Muscle of leg (tissue), 3 donors: ENCODE measurements at regions not wholly inside any gene's neighbourhood (a gene's known extent, or its start where the extent isn't known, plus 50 kb on each side); places are given as distances from the start of the nearest gene placed in this dataset.
A peak's percentile ranks its signal among the peaks of the same experiment; 100 is the strongest.

ENCODE experiments used
- DNase-seq: peaks from one replicate; pipeline ENCODE4 v3.0.0; 2013
- H3K27ac ChIP-seq: one replicate; pipeline ENCODE4 v1.5.1; 2013; ENCODE audit warnings: mild to moderate bottlenecking, low read length, control low read depth
- H3K27me3 ChIP-seq: one replicate; pipeline ENCODE4 v1.6.1; 2013; ENCODE audit warnings: low read length; ENCODE audit not compliant: control insufficient read depth, insufficient read depth
- H3K36me3 ChIP-seq: one replicate; pipeline ENCODE4 v1.6.1; 2013; ENCODE audit warnings: low read length; ENCODE audit not compliant: control insufficient read depth, insufficient read depth
- H3K4me1 ChIP-seq: one replicate; pipeline ENCODE4 v1.6.1; 2013; ENCODE audit warnings: low read length; ENCODE audit not compliant: control insufficient read depth, insufficient read depth
- H3K4me3 ChIP-seq: one replicate; pipeline ENCODE4 v1.5.1; 2013; ENCODE audit warnings: low read length, control low read depth
- H3K9me3 ChIP-seq: replicated peaks from 2 replicates; pipeline ENCODE4 v1.6.1; 2013; ENCODE audit warnings: low read depth, low read length; ENCODE audit not compliant: control insufficient read depth
- WGBS: methylation state at CpG from one replicate; pipeline ENCODE4 v1.1.5; 2013; ENCODE audit warnings: missing lambda C conversion rate; ENCODE audit not compliant: insufficient coverage; 5-methylcytosine and 5-hydroxymethylcytosine counted together

DNA sequence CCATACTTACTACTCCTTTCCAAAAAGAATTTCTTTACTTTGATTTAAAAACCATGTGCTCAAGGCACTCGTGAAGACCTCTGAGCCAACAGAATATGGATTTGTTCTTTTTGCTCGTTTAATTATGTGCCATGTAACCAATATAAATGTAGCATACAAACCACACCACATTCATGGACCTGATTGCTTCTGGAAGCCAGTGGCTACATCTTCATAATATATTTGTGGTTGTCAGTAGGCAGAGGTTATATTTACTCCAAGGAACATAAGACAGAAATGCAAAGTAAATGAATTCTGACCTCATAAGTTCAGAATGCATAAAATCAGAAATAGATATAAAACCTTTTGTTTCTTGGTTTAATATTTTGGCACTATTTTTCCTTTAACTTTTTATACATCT is 373.0 kb downstream of the HDGFL1 start:
- H3K4me1 ChIP-seq = no peaks in the 10 kb centered on the region
- peak; percentile 72 for DNase-seq
- H3K27me3 ChIP-seq = no peaks in the 10 kb centered on the region
- no peaks in the 10 kb centered on the region for H3K9me3 ChIP-seq
- no CpG with 5 or more reads among the region's 2 CpGs for WGBS
- H3K36me3 ChIP-seq = no peaks in the 10 kb centered on the region
- H3K4me3 ChIP-seq = no peak overlapping the region
- no peak overlapping the region for H3K27ac ChIP-seq

DNA sequence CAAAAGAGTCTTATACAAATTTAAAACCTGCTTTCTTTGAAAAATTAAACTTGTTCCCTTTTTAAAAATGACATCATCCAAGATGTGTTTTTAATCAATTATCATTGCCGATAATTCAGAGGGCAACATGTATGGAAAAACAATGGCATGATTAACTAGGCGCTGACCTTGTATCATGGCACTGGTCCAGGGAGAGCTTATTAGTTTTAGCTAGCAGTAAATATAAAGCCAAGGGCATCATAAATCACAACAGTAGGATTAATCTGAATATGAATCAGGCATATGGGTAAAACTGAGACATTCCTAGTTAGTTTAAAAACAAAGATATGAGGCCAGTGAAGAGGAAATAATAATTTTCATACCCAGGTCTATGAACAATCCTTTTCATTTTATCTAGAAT is 374.0 kb downstream of the HDGFL1 start:
- Histone ChIP-seq H3K27me3 (no peaks in the 10 kb centered on the region), H3K4me3 (no peak overlapping the region), H3K27ac (no peak overlapping the region), H3K36me3 (no peaks in the 10 kb centered on the region), H3K9me3 (no peaks in the 10 kb centered on the region), H3K4me1 (no peaks in the 10 kb centered on the region)
- WGBS = no CpG with 5 or more reads among the region's 2 CpGs
- peak; percentile 26 for DNase-seq

DNA sequence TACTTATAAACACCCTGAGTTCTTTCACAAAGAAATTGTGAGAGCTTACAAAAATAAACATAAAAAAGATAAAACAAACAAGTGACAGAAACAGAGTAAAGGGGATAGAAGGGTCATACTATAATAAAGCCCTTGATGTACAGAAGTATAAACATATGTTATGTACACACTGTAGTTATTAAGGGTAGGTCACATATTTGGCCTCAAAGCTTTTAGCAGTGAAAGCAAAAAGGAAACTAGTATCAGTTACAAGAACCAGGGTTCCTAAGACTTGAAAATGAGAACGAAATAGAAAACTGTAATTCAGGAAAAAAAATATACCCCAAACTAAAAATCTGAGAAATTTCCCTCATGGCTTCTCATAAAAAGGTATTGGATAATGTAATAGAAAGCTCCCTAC is 380.6 kb downstream of the HDGFL1 start:
- no peak overlapping the region for H3K27ac ChIP-seq
- no CpG with 5 or more reads among the region's 1 CpG for WGBS

DNA sequence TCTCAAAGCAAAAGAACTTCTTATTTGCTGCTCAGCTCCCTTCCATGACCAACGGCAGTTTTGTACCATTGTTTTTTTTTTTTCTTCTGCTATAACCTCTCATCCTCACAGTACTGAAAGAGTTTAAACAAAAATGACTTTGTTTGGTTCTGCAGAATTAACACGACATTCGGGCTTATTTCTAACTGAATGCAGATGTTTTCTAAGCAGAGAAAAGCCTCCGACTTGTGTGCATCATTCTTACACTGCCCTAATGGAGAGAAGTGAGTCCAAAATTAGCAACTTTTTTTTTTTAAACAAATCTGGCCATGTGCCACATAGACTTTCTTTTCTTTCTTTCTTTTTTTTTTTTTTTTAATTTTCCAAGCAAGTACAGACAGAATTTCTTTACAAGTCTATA is 382.7 kb downstream of the HDGFL1 start:
- Histone ChIP-seq H3K4me3 (no peak overlapping the region), H3K9me3 (no peaks in the 10 kb centered on the region), H3K27ac (no peak overlapping the region), H3K27me3 (no peaks in the 10 kb centered on the region), H3K4me1 (peaks cover 2% of the 10 kb centered on the region), H3K36me3 (no peaks in the 10 kb centered on the region)
- WGBS = no CpG with 5 or more reads among the region's 4 CpGs
- DNase-seq = peak; percentile 45

More for the DNA sequence above, 380.6 kb downstream of the HDGFL1 start:
- Histone ChIP-seq H3K4me1 (no peaks in the 10 kb centered on the region), H3K36me3 (no peaks in the 10 kb centered on the region), H3K27me3 (no peaks in the 10 kb centered on the region), H3K9me3 (no peaks in the 10 kb centered on the region), H3K4me3 (no peak overlapping the region)
- DNase-seq = no peak

DNA sequence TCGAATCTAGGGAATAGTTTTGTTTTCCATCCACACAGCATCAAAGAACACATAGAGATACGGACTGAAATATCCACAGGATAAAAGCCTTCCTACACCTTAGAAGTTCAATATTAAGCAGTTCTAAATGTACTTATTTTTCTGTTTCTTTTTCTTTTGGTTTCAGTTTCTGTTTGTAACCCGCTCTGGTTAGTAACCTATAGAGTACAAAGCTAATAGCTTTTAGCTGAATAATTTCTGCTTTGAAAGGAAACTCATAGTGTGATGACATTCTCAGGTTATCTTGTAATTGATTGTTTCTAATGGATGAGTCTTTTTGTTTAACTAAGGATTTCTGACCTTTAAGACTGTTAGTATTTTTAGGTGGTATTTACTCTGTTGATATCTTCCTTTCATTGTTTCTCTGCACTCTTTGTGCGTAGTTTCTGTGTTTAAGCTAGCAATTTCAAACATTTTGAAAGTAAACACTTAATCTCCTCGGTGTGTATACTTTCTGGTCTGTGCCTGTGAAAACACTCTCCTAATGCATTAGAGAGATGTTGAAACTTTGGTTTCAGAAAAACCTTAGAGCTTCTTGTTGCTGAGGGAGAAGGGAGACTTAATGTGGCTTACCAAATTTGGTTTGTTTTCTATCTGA is 385.5 kb downstream of the HDGFL1 start:
- Histone ChIP-seq H3K9me3 (no peaks in the 10 kb centered on the region), H3K27me3 (no peaks in the 10 kb centered on the region), H3K4me1 (peaks cover 2% of the 10 kb centered on the region), H3K36me3 (no peaks in the 10 kb centered on the region), H3K4me3 (peak overlapping the region; percentile 10), H3K27ac (peak overlapping the region; percentile 58)
- WGBS = no CpG with 5 or more reads among the region's 5 CpGs
- DNase-seq = peak; percentile 21

DNA sequence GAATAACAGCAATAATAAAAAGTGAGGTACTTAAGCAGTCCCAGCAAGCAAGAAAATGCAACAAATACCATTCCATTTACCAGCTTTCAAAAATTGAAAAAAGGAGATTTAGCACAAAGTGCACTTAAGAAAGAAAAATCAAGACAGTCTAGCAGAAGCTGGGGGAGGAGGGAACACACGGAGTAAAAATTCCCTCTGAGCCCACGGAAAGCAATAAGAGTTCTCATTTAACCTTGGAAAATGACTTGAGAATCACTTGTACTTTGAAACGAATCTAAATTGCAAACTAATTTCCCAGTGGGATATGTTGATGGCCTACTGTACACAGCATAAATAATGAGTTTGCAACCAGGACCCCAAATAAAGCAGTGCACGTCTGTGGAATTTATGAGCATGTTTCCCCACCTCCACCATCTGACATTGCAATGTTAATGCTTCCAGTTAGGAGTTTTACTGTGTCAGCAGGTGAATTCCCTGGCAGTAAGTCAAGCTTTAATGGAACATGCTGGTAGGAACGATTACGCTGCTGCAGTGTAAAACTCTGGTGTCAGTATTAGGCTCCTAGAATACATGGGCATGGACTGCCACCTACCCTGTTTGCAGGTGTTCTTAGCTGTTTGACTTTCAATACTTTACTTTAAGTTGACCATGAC is 386.8 kb downstream of the HDGFL1 start:
- no peaks in the 10 kb centered on the region for H3K9me3 ChIP-seq
- no peak overlapping the region for H3K27ac ChIP-seq
- no peak overlapping the region for H3K4me3 ChIP-seq
- H3K4me1 ChIP-seq = peaks cover 2% of the 10 kb centered on the region
- H3K27me3 ChIP-seq = no peaks in the 10 kb centered on the region
- H3K36me3 ChIP-seq = no peaks in the 10 kb centered on the region
- WGBS = no CpG with 5 or more reads among the region's 6 CpGs
- peak; percentile 57 for DNase-seq

DNA sequence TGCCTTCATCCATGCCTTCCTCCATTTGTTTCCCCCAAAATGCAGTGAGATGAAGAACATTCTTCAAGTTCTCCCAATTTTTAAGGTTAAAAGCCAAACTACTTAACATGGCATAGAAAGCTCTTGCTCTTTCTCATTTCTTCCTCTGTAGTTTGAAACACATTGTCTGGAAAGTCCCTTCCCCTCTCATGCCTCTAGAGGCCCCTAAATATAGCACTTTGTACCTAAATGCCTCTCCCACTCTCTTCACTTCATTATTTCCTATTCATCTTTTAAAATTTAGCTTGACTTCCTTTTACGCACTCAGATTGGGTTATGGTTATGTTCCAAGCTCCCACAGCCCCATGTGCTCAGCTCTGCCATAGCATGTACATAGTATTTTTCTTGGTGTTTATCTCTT is 389.3 kb downstream of the HDGFL1 start:
- Histone ChIP-seq H3K4me1 (peaks cover 2% of the 10 kb centered on the region), H3K4me3 (no peak overlapping the region), H3K27ac (no peak overlapping the region), H3K9me3 (no peaks in the 10 kb centered on the region), H3K27me3 (no peaks in the 10 kb centered on the region), H3K36me3 (no peaks in the 10 kb centered on the region)
- DNase-seq = no peak
- WGBS = no CpG with 5 or more reads among the region's 1 CpG

DNA sequence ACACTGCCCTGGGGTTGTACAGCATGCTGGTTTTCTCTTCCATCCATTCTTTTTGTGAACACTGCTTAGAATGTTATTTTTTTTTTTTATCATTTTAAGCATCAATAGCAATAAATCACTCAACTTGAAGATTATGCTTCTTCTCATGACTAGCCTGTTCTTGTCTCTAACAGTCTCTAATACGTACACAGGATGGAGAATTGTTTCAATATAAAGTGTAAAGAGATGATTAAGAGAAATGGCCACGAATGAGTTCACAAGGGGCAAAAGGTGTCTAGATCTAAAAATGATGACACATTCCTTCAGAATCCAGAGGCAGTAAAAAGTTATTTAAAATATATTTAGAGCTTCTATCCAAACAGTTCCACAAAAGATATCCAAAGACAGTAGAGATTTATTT is 390.2 kb downstream of the HDGFL1 start:
- Histone ChIP-seq H3K9me3 (no peaks in the 10 kb centered on the region), H3K4me1 (peaks cover 2% of the 10 kb centered on the region), H3K27me3 (no peaks in the 10 kb centered on the region), H3K4me3 (no peak overlapping the region), H3K27ac (no peak overlapping the region), H3K36me3 (no peaks in the 10 kb centered on the region)
- DNase-seq = no peak
- no CpG with 5 or more reads among the region's 2 CpGs for WGBS

DNA sequence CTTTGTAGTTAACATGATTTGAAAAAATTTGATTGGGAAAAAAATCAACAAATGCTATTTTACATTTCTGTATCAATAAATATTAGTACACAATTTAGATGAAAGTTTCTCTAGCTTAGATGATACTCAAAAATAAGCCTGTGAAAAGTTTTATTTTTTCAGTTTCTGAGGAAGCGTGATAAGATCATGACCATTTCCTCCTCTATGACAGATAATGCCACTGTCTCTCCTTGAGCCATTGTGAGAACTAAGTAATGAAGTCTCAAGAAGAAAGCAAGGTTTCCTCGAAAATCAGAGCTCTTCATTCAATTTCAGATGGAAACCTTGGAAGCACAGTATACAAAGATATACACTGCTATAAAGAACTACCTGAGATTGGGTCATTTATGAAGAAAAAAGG is 395.0 kb downstream of the HDGFL1 start:
- H3K27me3 ChIP-seq = no peaks in the 10 kb centered on the region
- H3K36me3 ChIP-seq = no peaks in the 10 kb centered on the region
- DNase-seq = no peak
- H3K4me1 ChIP-seq = peaks cover 2% of the 10 kb centered on the region
- H3K27ac ChIP-seq = no peak overlapping the region
- no peak overlapping the region for H3K4me3 ChIP-seq
- no peaks in the 10 kb centered on the region for H3K9me3 ChIP-seq
- no CpG with 5 or more reads among the region's 2 CpGs for WGBS

DNA sequence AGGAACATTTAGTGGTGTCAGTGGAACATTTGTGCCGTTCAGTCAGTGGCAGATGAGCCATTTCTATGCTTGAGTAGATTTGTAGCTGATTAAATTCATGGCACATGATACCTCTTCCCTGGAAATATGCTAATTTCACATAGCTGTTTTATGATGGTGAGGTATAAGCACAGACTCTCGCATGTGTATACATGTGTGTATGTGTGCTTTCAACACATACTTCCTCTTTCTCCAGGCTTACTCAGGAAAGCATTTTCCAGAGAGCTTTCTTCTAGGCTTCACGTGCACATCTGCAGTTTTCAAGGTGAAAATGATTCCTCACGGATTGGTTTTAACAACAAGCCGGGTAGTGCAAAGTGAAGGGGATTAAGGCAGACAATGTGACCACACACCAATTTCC is 396.5 kb downstream of the HDGFL1 start:
- Histone ChIP-seq H3K27me3 (no peaks in the 10 kb centered on the region), H3K4me1 (peaks cover 2% of the 10 kb centered on the region), H3K27ac (no peak overlapping the region), H3K4me3 (no peak overlapping the region), H3K9me3 (no peaks in the 10 kb centered on the region), H3K36me3 (no peaks in the 10 kb centered on the region)
- WGBS = no CpG with 5 or more reads among the region's 5 CpGs
- peak; percentile 39 for DNase-seq
